HCT116 (cell line): ENCODE measurements at regions not wholly inside any gene's neighbourhood (a gene's known extent, or its start where the extent isn't known, plus 50 kb on each side); places are given as distances from the start of the nearest gene placed in this dataset.

Experiments used
- ATAC-seq: fragments of 200-7000 bp; cut with Tn5 transposase; 2 replicates; pipeline ENCODE4 v1.9.1; 2020; ENCODE audit warnings: mild to moderate bottlenecking, moderate library complexity
- BruUV-seq: library from RNA; stranded (reverse); fragments of 400-500 nt; replicated peaks from 2 replicates; lab custom pipeline; 2021; lab: Mats Ljungman, UMichigan
- CTCF ChIA-PET: fragments of 300-600 bp; sonication (Branson Sonifier 250); formaldehyde crosslinking; loops from one replicate; lab custom pipeline; 2021; ENCODE audit warnings: antibody characterized with exemption; lab: Charles Lee
- POLR2A ChIA-PET: fragments of 300-600, 350-600 bp; sonication (Branson Sonifier 250); formaldehyde crosslinking; loops from one replicate; lab custom pipeline; 2021; ENCODE audit warnings: antibody characterized with exemption; lab: Charles Lee
- RAD21 ChIA-PET, 2 experiments: fragments of 300-600 bp; sonication (Branson Sonifier 250); formaldehyde crosslinking; loops; one replicate each; lab custom pipeline; 2023; ENCODE audit warnings: low total read pairs in 2 of 2; ENCODE audit not compliant: uncharacterized antibody in 2 of 2, unreplicated experiment in 2 of 2, low non-redundant PET in 1 of 2; lab: Charles Lee
- DNase-seq: peaks from one replicate; pipeline ENCODE4 v3.0.0-alpha.2; 2010; ENCODE audit warnings: low read depth, low spot score
- H2AFZ ChIP-seq: fragments of 200-600 bp; shearing (Covaris generic), sonication (generic); 2 replicates; pipeline ENCODE4 v1.6.1; 2017; ENCODE audit warnings: low read depth, mixed run types, mixed read lengths, antibody characterized with exemption, low read length; ENCODE audit not compliant: poor library complexity, severe bottlenecking
- H3K27ac ChIP-seq: 2 replicates; pipeline ENCODE4 v1.5.1; 2012; ENCODE audit warnings: low read depth, low read length
- H3K27me3 ChIP-seq: fragments of 200-600 bp; sonication (generic); 2 replicates; pipeline ENCODE4 v1.6.1; 2016; ENCODE audit warnings: mixed run types, low read length, mixed read lengths; ENCODE audit not compliant: insufficient read depth
- H3K36me3 ChIP-seq, 2 experiments: fragments of 200-500 bp in 1 of 2; fragments of 200-600 bp in 1 of 2; sonication (Bioruptor generic) in 1 of 2; sonication (generic) in 1 of 2; 2 replicates each; pipeline versions ENCODE4 v1.5.1 to v1.6.1; 2014 to 2016; ENCODE audit warnings: low read length in 2 of 2, inconsistent platforms in 1 of 2, mixed read lengths in 1 of 2, mixed run types in 1 of 2; ENCODE audit not compliant: insufficient read depth in 2 of 2, control insufficient read depth in 1 of 2
- H3K4me1 ChIP-seq, 2 experiments: fragments of 200-600 bp in 1 of 2; sonication (generic) in 1 of 2; 2 replicates each; pipeline versions ENCODE4 v1.5.1 to v1.6.1; 2012 to 2017; ENCODE audit warnings: low read length in 2 of 2, inconsistent platforms in 1 of 2, mild to moderate bottlenecking in 1 of 2, mixed read lengths in 1 of 2, mixed run types in 1 of 2, moderate library complexity in 1 of 2; ENCODE audit not compliant: insufficient read depth in 2 of 2, control insufficient read depth in 1 of 2
- H3K4me2 ChIP-seq: fragments of 200-600 bp; sonication (generic); 2 replicates; pipeline ENCODE4 v1.6.1; 2017; ENCODE audit warnings: mixed run types, low read length, mixed read lengths
- H3K4me3 ChIP-seq, 2 experiments: fragments of 200-600 bp in 1 of 2; sonication (generic) in 1 of 2; replicated peaks in 1 of 2; 2 replicates each; pipeline ENCODE4 v1.5.1; 2011 to 2016; ENCODE audit warnings: low read length in 2 of 2, control low read depth in 1 of 2, low read depth in 1 of 2, mild to moderate bottlenecking in 1 of 2, mixed read lengths in 1 of 2, mixed run types in 1 of 2
- H3K79me2 ChIP-seq: fragments of 200-600 bp; sonication (generic); 2 replicates; pipeline ENCODE4 v1.6.1; 2017; ENCODE audit warnings: mild to moderate bottlenecking, mixed run types, low read length, moderate library complexity, mixed read lengths; ENCODE audit not compliant: insufficient read depth
- H3K9ac ChIP-seq: fragments of 200-600 bp; sonication (generic); 2 replicates; pipeline ENCODE4 v1.6.1; 2016; ENCODE audit warnings: low read length, mixed read lengths
- H3K9me2 ChIP-seq: fragments of 200-600 bp; sonication (generic), shearing (Covaris generic); 2 replicates; pipeline ENCODE4 v1.6.1; 2017; ENCODE audit warnings: mixed run types, mild to moderate bottlenecking, moderate library complexity; ENCODE audit not compliant: insufficient read depth
- H3K9me3 ChIP-seq, 2 experiments: fragments of 200-500 bp in 1 of 2; fragments of 200-600 bp in 1 of 2; sonication (Bioruptor generic) in 1 of 2; sonication (generic) in 1 of 2; 2 replicates each; pipeline ENCODE4 v1.6.1; 2014 to 2017; ENCODE audit warnings: low read length in 2 of 2, mixed read lengths in 2 of 2, inconsistent platforms in 1 of 2, low read depth in 1 of 2, mild to moderate bottlenecking in 1 of 2, mixed run types in 1 of 2, moderate library complexity in 1 of 2; ENCODE audit not compliant: control insufficient read depth in 1 of 2, insufficient read depth in 1 of 2
- H4K20me1 ChIP-seq: fragments of 200-600 bp; sonication (generic), shearing (Covaris generic); 2 replicates; pipeline ENCODE4 v1.6.1; 2017; ENCODE audit warnings: mixed run types, mild to moderate bottlenecking, moderate library complexity; ENCODE audit not compliant: insufficient read depth
- CBX3 ChIP-seq: IDR thresholded peaks from 2 replicates; pipeline ENCODE4 v1.6.1; 2012; ENCODE audit warnings: low read depth
- ELF1 ChIP-seq: IDR thresholded peaks from 2 replicates; pipeline ENCODE4 v1.6.1; 2012; ENCODE audit warnings: low read depth, borderline replicate concordance
- EZH2phosphoT487 ChIP-seq: fragments of 200-600 bp; IDR thresholded peaks from 2 replicates; pipeline ENCODE4 v1.6.1; 2018; ENCODE audit warnings: antibody characterized with exemption, borderline replicate concordance
- JUND ChIP-seq: IDR thresholded peaks from 2 replicates; pipeline ENCODE4 v1.6.1; 2012
- POLR2A ChIP-seq: IDR thresholded peaks from 2 replicates; pipeline ENCODE4 v1.7.0; 2011; ENCODE audit warnings: borderline replicate concordance; ENCODE audit not compliant: insufficient read depth, insufficient read length; ENCODE audit errors: extremely low read depth
- POLR2AphosphoS5 ChIP-seq: IDR thresholded peaks from 2 replicates; pipeline ENCODE4 v1.6.1; 2011; ENCODE audit warnings: mild to moderate bottlenecking, low read depth, low read length, moderate library complexity
- SP1 ChIP-seq: IDR thresholded peaks from 2 replicates; pipeline ENCODE4 v1.6.1; 2012; ENCODE audit warnings: low read depth
- YY1 ChIP-seq: IDR thresholded peaks from 2 replicates; pipeline ENCODE4 v1.6.1; 2011; ENCODE audit warnings: low read length, low read depth, moderate library complexity, mild to moderate bottlenecking; ENCODE audit not compliant: insufficient replicate concordance; ENCODE audit errors: extremely low read depth
- ZNF274 ChIP-seq: fragments of 200-500 bp; sonication (Bioruptor generic); IDR thresholded peaks from 2 replicates; pipeline ENCODE4 v1.6.1; 2014; ENCODE audit warnings: mild to moderate bottlenecking, low read depth, low read length, inconsistent platforms
- intact Hi-C: fragments of 100-400 bp; cut with micrococcal nuclease; formaldehyde crosslinking; loops from 2 replicates; pipeline ENCODE4 v1.10.0; 2022
- TF ChIP-seq, protein P1 (sequence below), 3 experiments: fragments of 200-600 bp in 1 of 3; sonication (generic) in 1 of 3; IDR thresholded peaks in 2 of 3; conservative IDR thresholded peaks in 1 of 3; 2 replicates each; pipeline ENCODE4 v1.5.1; 2012 to 2017; ENCODE audit warnings: low read depth in 2 of 3, low read length in 2 of 3, antibody characterized with exemption in 1 of 3, borderline replicate concordance in 1 of 3, control low read depth in 1 of 3, mild to moderate bottlenecking in 1 of 3, mixed read lengths in 1 of 3, mixed run types in 1 of 3, moderate library complexity in 1 of 3; ENCODE audit not compliant: insufficient read depth in 1 of 3
- TF ChIP-seq, protein P2 (sequence below): IDR thresholded peaks from 2 replicates; pipeline ENCODE4 v1.6.1; 2012; ENCODE audit warnings: low read depth
- TF ChIP-seq, protein P3 (sequence below): IDR thresholded peaks from 2 replicates; pipeline ENCODE4 v1.6.1; 2011; ENCODE audit warnings: mild to moderate bottlenecking, low read length, moderate library complexity; ENCODE audit not compliant: insufficient replicate concordance; ENCODE audit errors: extremely low read depth

DNA sequence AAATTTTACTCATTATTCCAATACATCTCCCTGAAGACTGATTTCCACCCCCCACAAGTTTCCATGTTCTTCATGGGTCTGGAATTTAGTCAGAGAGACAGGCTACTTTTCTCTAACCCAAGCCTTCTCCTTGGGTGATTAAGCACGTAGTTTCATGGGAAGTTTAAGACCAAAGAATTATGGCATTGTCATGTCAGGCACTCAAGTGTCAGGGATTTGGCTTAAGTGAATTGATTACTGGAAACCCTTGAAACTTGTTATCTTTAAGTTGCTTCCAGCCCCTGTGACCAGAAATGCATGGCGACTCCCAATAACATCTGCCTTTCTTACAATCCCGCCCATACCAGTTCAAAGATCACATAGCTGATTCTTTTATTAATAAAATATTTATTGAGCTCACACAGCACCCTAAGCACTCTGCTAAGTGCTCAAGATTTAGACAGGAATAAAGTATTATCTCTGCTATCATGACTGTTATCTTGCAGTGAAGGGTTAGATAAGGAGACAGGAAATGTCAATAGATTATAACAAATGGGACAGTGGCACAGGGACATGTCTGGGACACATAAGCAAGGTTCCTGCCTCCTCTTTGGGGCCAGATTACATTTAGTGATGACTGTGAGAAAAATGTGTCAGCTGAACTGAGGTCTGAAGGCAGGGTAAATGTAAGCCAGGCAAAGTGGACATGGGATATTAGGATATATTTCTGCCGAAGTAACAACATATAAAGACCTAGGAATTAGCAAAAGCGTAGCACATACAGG lies 241.2 kb upstream of the TNC start (continued):
- TF ChIP-seq, protein P1, sequence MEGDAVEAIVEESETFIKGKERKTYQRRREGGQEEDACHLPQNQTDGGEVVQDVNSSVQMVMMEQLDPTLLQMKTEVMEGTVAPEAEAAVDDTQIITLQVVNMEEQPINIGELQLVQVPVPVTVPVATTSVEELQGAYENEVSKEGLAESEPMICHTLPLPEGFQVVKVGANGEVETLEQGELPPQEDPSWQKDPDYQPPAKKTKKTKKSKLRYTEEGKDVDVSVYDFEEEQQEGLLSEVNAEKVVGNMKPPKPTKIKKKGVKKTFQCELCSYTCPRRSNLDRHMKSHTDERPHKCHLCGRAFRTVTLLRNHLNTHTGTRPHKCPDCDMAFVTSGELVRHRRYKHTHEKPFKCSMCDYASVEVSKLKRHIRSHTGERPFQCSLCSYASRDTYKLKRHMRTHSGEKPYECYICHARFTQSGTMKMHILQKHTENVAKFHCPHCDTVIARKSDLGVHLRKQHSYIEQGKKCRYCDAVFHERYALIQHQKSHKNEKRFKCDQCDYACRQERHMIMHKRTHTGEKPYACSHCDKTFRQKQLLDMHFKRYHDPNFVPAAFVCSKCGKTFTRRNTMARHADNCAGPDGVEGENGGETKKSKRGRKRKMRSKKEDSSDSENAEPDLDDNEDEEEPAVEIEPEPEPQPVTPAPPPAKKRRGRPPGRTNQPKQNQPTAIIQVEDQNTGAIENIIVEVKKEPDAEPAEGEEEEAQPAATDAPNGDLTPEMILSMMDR (IDR thresholded peaks at IDR 0.05 in 2 of 3, conservative IDR thresholded peaks at IDR 0.05 in 1 of 3; ENCODE audit: borderline replicate concordance in 1 of 3, insufficient read depth in 1 of 3, low read depth in 2 of 3, low read length in 2 of 3), result no peak
- TF ChIP-seq, protein P2, sequence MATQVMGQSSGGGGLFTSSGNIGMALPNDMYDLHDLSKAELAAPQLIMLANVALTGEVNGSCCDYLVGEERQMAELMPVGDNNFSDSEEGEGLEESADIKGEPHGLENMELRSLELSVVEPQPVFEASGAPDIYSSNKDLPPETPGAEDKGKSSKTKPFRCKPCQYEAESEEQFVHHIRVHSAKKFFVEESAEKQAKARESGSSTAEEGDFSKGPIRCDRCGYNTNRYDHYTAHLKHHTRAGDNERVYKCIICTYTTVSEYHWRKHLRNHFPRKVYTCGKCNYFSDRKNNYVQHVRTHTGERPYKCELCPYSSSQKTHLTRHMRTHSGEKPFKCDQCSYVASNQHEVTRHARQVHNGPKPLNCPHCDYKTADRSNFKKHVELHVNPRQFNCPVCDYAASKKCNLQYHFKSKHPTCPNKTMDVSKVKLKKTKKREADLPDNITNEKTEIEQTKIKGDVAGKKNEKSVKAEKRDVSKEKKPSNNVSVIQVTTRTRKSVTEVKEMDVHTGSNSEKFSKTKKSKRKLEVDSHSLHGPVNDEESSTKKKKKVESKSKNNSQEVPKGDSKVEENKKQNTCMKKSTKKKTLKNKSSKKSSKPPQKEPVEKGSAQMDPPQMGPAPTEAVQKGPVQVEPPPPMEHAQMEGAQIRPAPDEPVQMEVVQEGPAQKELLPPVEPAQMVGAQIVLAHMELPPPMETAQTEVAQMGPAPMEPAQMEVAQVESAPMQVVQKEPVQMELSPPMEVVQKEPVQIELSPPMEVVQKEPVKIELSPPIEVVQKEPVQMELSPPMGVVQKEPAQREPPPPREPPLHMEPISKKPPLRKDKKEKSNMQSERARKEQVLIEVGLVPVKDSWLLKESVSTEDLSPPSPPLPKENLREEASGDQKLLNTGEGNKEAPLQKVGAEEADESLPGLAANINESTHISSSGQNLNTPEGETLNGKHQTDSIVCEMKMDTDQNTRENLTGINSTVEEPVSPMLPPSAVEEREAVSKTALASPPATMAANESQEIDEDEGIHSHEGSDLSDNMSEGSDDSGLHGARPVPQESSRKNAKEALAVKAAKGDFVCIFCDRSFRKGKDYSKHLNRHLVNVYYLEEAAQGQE, result no peak
- TF ChIP-seq EZH2phosphoT487, result no peak
- no peak for TF ChIP-seq CBX3
- TF ChIP-seq, all 23 proteins: peak for 0

DNA sequence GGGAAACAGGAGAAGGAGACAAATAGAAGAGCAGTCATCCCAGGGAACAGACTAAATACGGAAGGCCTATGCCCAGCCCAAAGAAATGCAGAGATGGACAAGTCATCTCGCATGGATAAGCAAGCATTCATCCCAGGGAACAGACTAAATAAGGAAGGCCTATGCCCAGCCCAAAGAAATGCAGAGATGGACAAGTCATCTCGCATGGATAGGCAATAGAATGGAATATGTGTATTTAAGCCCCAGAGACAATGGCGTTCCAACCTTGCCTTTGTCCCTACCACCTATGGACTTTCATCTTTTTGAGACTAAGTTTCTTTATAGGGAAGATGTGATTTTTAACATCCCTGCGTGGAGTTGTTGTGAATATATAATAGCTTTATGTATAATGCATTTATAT lies 242.2 kb upstream of the TNC start:
- no peak overlapping the region for H2AFZ ChIP-seq
- H3K36me3 ChIP-seq, result no peaks in the 10 kb centered on the region
- H3K9me2 ChIP-seq, result no peaks in the 10 kb centered on the region
- H3K27ac ChIP-seq, result no peak overlapping the region
- BruUV-seq, result no TSS peak
- H3K4me1 ChIP-seq, result no peaks in the 10 kb centered on the region
- DNase-seq (no peak), ATAC-seq (no peak)
- H3K9me3 ChIP-seq, result no peaks in the 10 kb centered on the region
- ChIA-PET RAD21 (no interaction called here), POLR2A (no interaction called here), CTCF (no interaction called here)
- no peak overlapping the region for H3K4me3 ChIP-seq
- no peaks in the 10 kb centered on the region for H3K79me2 ChIP-seq
- no peaks in the 10 kb centered on the region for H3K27me3 ChIP-seq
- H3K4me2 ChIP-seq, result no peak overlapping the region
- H3K9ac ChIP-seq, result no peak overlapping the region
- intact Hi-C loops, result no loop called here
- H4K20me1 ChIP-seq, result no peaks in the 10 kb centered on the region
- TF ChIP-seq EZH2phosphoT487, result no peak
- no peak for TF ChIP-seq JUND
- TF ChIP-seq POLR2AphosphoS5, result no peak
- no peak for TF ChIP-seq ZNF274
- no peak for TF ChIP-seq YY1
- TF ChIP-seq POLR2A, result no peak
- no peak for TF ChIP-seq ELF1
- TF ChIP-seq, protein P3, sequence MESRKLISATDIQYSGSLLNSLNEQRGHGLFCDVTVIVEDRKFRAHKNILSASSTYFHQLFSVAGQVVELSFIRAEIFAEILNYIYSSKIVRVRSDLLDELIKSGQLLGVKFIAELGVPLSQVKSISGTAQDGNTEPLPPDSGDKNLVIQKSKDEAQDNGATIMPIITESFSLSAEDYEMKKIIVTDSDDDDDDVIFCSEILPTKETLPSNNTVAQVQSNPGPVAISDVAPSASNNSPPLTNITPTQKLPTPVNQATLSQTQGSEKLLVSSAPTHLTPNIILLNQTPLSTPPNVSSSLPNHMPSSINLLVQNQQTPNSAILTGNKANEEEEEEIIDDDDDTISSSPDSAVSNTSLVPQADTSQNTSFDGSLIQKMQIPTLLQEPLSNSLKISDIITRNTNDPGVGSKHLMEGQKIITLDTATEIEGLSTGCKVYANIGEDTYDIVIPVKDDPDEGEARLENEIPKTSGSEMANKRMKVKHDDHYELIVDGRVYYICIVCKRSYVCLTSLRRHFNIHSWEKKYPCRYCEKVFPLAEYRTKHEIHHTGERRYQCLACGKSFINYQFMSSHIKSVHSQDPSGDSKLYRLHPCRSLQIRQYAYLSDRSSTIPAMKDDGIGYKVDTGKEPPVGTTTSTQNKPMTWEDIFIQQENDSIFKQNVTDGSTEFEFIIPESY, result no peak
- no peak for TF ChIP-seq SP1
